ENCODE measurements at regions not wholly inside any gene's neighbourhood (a gene's known extent, or its start where the extent isn't known, plus 50 kb on each side); places are given as distances from the start of the nearest gene placed in this dataset.

- no peak overlapping the region for H3K4me3 ChIP-seq (replicated peaks; ENCODE audit: insufficient read depth, low read length)
- H3K27me3 ChIP-seq (ENCODE audit: insufficient read depth, poor library complexity, severe bottlenecking) = no peaks in the 10 kb centered on the region
- no peak overlapping the region for H3K27ac ChIP-seq (replicated peaks)
- no peak for DNase-seq (ENCODE audit: low read depth in 1 of 2, low spot score in 1 of 2)
- no peak for TF ChIP-seq REST (IDR thresholded peaks at IDR 0.05; ENCODE audit: insufficient replicate concordance, low read depth)
- no peak for TF ChIP-seq POLR2AphosphoS5 (IDR thresholded peaks at IDR 0.05; ENCODE audit: low read depth)
- TF ChIP-seq SPI1 (IDR thresholded peaks at IDR 0.05; ENCODE audit: borderline replicate concordance, low read depth) = no peak
- TF ChIP-seq CTCF (IDR thresholded peaks at IDR 0.05; ENCODE audit: insufficient read depth, low read length) = no peak
- TF ChIP-seq GABPA (IDR thresholded peaks at IDR 0.05; ENCODE audit: low read depth) = no peak
Observed at GRCh38 chr9:99677281-99677680, 144.4 kb upstream of the NR4A3 start.

- no peaks in the 10 kb centered on the region for H3K27me3 ChIP-seq (ENCODE audit: insufficient read depth, poor library complexity, severe bottlenecking)
- TF ChIP-seq REST (IDR thresholded peaks at IDR 0.05; ENCODE audit: insufficient replicate concordance, low read depth) (no peak), POLR2AphosphoS5 (IDR thresholded peaks at IDR 0.05; ENCODE audit: low read depth) (no peak), SPI1 (IDR thresholded peaks at IDR 0.05; ENCODE audit: borderline replicate concordance, low read depth) (no peak), GABPA (IDR thresholded peaks at IDR 0.05; ENCODE audit: low read depth) (no peak), CTCF (IDR thresholded peaks at IDR 0.05; ENCODE audit: insufficient read depth, low read length) (no peak)
- DNase-seq (ENCODE audit: low read depth in 1 of 2, low spot score in 1 of 2) = no peak
- no peak overlapping the region for H3K27ac ChIP-seq (replicated peaks)
- H3K4me3 ChIP-seq (replicated peaks; ENCODE audit: insufficient read depth, low read length) = no peak overlapping the region
Observed at GRCh38 chr9:99678566-99678965, 143.1 kb upstream of the NR4A3 start.

GRCh38 chr9:99680191-99680590 lies 141.5 kb upstream of the NR4A3 start:
- H3K4me3 ChIP-seq (replicated peaks; ENCODE audit: insufficient read depth, low read length) = no peak overlapping the region
- no peak overlapping the region for H3K27ac ChIP-seq (replicated peaks)
- TF ChIP-seq CTCF (IDR thresholded peaks at IDR 0.05; ENCODE audit: insufficient read depth, low read length) (no peak), GABPA (IDR thresholded peaks at IDR 0.05; ENCODE audit: low read depth) (no peak), SPI1 (IDR thresholded peaks at IDR 0.05; ENCODE audit: borderline replicate concordance, low read depth) (no peak), REST (IDR thresholded peaks at IDR 0.05; ENCODE audit: insufficient replicate concordance, low read depth) (no peak), POLR2AphosphoS5 (IDR thresholded peaks at IDR 0.05; ENCODE audit: low read depth) (no peak)
- no peaks in the 10 kb centered on the region for H3K27me3 ChIP-seq (ENCODE audit: insufficient read depth, poor library complexity, severe bottlenecking)
- no peak for DNase-seq (ENCODE audit: low read depth in 1 of 2, low spot score in 1 of 2)

All from HL-60 (cell line).